CD14-positive monocyte (primary cell): ENCODE measurements at regions not wholly inside any gene's neighbourhood (a gene's known extent, or its start where the extent isn't known, plus 50 kb on each side); places are given as distances from the start of the nearest gene placed in this dataset.

Source experiments
- DNase-seq, 3 donors: peaks; one replicate each; pipeline ENCODE4 v3.0.0-alpha.2; 2011 to 2022
- H2AFZ ChIP-seq: 2 replicates; pipeline ENCODE4 v1.6.0; 2012; ENCODE audit warnings: mild to moderate bottlenecking, low read depth, low read length, inconsistent platforms; ENCODE audit not compliant: insufficient read depth, poor library complexity, severe bottlenecking
- H3K27ac ChIP-seq, 2 donors: 1 replicate in 1 of 2; 2 replicates in 1 of 2; pipeline ENCODE4 v1.5.1; 2012 to 2013; ENCODE audit warnings: low read length in 2 of 2, control low read depth in 1 of 2, inconsistent platforms in 1 of 2, low read depth in 1 of 2, mild to moderate bottlenecking in 1 of 2
- H3K27me3 ChIP-seq, 2 donors: one replicate each; pipeline versions ENCODE4 v1.6.0 to v1.6.1; 2011 to 2013; ENCODE audit warnings: low read length in 2 of 2; ENCODE audit not compliant: control insufficient read depth in 2 of 2, insufficient read depth in 2 of 2
- H3K36me3 ChIP-seq, 2 donors: replicated peaks in 1 of 2; 1 replicate in 1 of 2; 2 replicates in 1 of 2; pipeline versions ENCODE4 v1.5.1 to v1.6.1; 2012 to 2013; ENCODE audit warnings: low read length in 2 of 2, control low read depth in 1 of 2, inconsistent platforms in 1 of 2, mild to moderate bottlenecking in 1 of 2; ENCODE audit not compliant: insufficient read depth in 2 of 2, control insufficient read depth in 1 of 2
- H3K4me1 ChIP-seq, 2 donors: 1 replicate in 1 of 2; 2 replicates in 1 of 2; pipeline versions ENCODE4 v1.5.1 to v1.6.1; 2012 to 2013; ENCODE audit warnings: low read length in 2 of 2, control low read depth in 1 of 2, inconsistent platforms in 1 of 2, mild to moderate bottlenecking in 1 of 2, moderate library complexity in 1 of 2; ENCODE audit not compliant: insufficient read depth in 2 of 2, control insufficient read depth in 1 of 2
- H3K4me2 ChIP-seq: replicated peaks from 2 replicates; pipeline ENCODE3; 2012; ENCODE audit warnings: low read length, moderate library complexity, mild to moderate bottlenecking; ENCODE audit not compliant: poor library complexity, severe bottlenecking; ENCODE audit errors: extremely low read depth
- H3K4me3 ChIP-seq, 3 experiments: fragments of 200-600 bp in 1 of 3; sonication (generic) in 1 of 3; replicated peaks in 1 of 3; 1 replicate in 2 of 3; 2 replicates in 1 of 3; pipeline ENCODE4 v1.5.1; 2011 to 2013; ENCODE audit warnings: low read length in 3 of 3, mild to moderate bottlenecking in 3 of 3, control low read depth in 2 of 3, low read depth in 2 of 3, inconsistent platforms in 1 of 3, moderate library complexity in 1 of 3
- H3K79me2 ChIP-seq: 2 replicates; pipeline ENCODE4 v1.6.0; 2012; ENCODE audit warnings: mild to moderate bottlenecking, control low read depth, inconsistent platforms, low read length, moderate library complexity; ENCODE audit not compliant: insufficient read depth
- H3K9ac ChIP-seq: 2 replicates; pipeline ENCODE4 v1.6.0; 2017; ENCODE audit warnings: low read length, mild to moderate bottlenecking; ENCODE audit not compliant: insufficient read depth, poor library complexity, severe bottlenecking
- H3K9me3 ChIP-seq, 2 donors: replicated peaks in 1 of 2; 1 replicate in 1 of 2; 2 replicates in 1 of 2; pipeline versions ENCODE4 v1.5.1 to v1.6.1; 2012 to 2013; ENCODE audit warnings: low read length in 2 of 2, control low read depth in 1 of 2; ENCODE audit not compliant: control insufficient read depth in 1 of 2, insufficient read depth in 1 of 2
- H4K20me1 ChIP-seq: 2 replicates; pipeline ENCODE4 v1.6.0; 2012; ENCODE audit warnings: mild to moderate bottlenecking, low read length, control low read depth, moderate library complexity; ENCODE audit not compliant: insufficient read depth
- H3K27ac Mint-ChIP-seq, 7 donors: one replicate each; pipeline ENCODE4 v1.8.0; 2020; ENCODE audit warnings: mild to moderate bottlenecking in 7 of 7, mixed read lengths in 7 of 7, moderate library complexity in 6 of 7, inconsistent platforms in 2 of 7
- H3K27me3 Mint-ChIP-seq, 3 donors: one replicate each; pipeline ENCODE4 v1.8.0; 2021 to 2022; ENCODE audit warnings: low read depth in 3 of 3, mild to moderate bottlenecking in 3 of 3, mixed read lengths in 3 of 3, moderate library complexity in 3 of 3, inconsistent platforms in 1 of 3
- H3K36me3 Mint-ChIP-seq, 2 donors: one replicate each; pipeline ENCODE4 v1.8.0; 2020; ENCODE audit warnings: mixed read lengths in 2 of 2, inconsistent platforms in 1 of 2, mild to moderate bottlenecking in 1 of 2
- H3K4me1 Mint-ChIP-seq: one replicate; pipeline ENCODE4 v1.8.0; 2020; ENCODE audit warnings: mild to moderate bottlenecking, mixed read lengths
- H3K4me3 Mint-ChIP-seq, 2 donors: one replicate each; pipeline ENCODE4 v1.8.0; 2020; ENCODE audit warnings: mild to moderate bottlenecking in 2 of 2, mixed read lengths in 2 of 2, moderate library complexity in 1 of 2
- H3K9me3 Mint-ChIP-seq, 7 donors: one replicate each; pipeline ENCODE4 v1.8.0; 2020 to 2022; ENCODE audit warnings: mixed read lengths in 7 of 7, mild to moderate bottlenecking in 6 of 7, moderate library complexity in 6 of 7, inconsistent platforms in 2 of 7
- WGBS: methylation state at CpG from one replicate; pipeline ENCODE4 v1.1.5; 2013; ENCODE audit warnings: missing lambda C conversion rate; ENCODE audit not compliant: insufficient coverage; 5-methylcytosine and 5-hydroxymethylcytosine counted together
- intact Hi-C, 2 donors: fragments of 100-400 bp; cut with micrococcal nuclease; formaldehyde crosslinking; loops; one replicate each; pipeline versions ENCODE4 v1.15.0 to v1.15.1; 2023
- TF ChIP-seq, protein P1 (sequence below): fragments of 200-600 bp; IDR thresholded peaks from one replicate; pipeline ENCODE4 v1.8.0; 2022; ENCODE audit warnings: antibody characterized with exemption, mild to moderate bottlenecking

GRCh38 chr1:38274974-38275373, 228.4 kb upstream of the POU3F1 start:
- no peaks in the 10 kb centered on the region for H3K4me1 ChIP-seq
- no peak overlapping the region for H3K4me3 ChIP-seq
- H3K27ac ChIP-seq: no peak overlapping the region
- H3K36me3 Mint-ChIP-seq: no peaks in the 10 kb centered on the region
- no peaks in the 10 kb centered on the region for H3K4me1 Mint-ChIP-seq
- H3K27ac Mint-ChIP-seq: no peak overlapping the region
- H3K4me3 Mint-ChIP-seq: no peak overlapping the region
- H3K79me2 ChIP-seq: no peaks in the 10 kb centered on the region
- H3K36me3 ChIP-seq: no peaks in the 10 kb centered on the region
- intact Hi-C loops: no loop called here
- H3K4me2 ChIP-seq: no peak overlapping the region
- DNase-seq: no peak
- TF ChIP-seq, protein P1, sequence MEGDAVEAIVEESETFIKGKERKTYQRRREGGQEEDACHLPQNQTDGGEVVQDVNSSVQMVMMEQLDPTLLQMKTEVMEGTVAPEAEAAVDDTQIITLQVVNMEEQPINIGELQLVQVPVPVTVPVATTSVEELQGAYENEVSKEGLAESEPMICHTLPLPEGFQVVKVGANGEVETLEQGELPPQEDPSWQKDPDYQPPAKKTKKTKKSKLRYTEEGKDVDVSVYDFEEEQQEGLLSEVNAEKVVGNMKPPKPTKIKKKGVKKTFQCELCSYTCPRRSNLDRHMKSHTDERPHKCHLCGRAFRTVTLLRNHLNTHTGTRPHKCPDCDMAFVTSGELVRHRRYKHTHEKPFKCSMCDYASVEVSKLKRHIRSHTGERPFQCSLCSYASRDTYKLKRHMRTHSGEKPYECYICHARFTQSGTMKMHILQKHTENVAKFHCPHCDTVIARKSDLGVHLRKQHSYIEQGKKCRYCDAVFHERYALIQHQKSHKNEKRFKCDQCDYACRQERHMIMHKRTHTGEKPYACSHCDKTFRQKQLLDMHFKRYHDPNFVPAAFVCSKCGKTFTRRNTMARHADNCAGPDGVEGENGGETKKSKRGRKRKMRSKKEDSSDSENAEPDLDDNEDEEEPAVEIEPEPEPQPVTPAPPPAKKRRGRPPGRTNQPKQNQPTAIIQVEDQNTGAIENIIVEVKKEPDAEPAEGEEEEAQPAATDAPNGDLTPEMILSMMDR: no peak
- H3K9me3 ChIP-seq: peaks cover 9 to 12% of the 10 kb centered on the region in 2 donors
- no peaks in the 10 kb centered on the region for H4K20me1 ChIP-seq
- H3K27me3 ChIP-seq: peaks cover 0 to 11% of the 10 kb centered on the region in 2 donors
- 73% methylated on average over 2 of the region's 4 CpGs for WGBS
- H3K9me3 Mint-ChIP-seq: peaks cover 13 to 20% (median 15%) of the 10 kb centered on the region in 7 donors
- H2AFZ ChIP-seq: no peak overlapping the region
- no peak overlapping the region for H3K9ac ChIP-seq
- peaks cover 13 to 39% (median 14%) of the 10 kb centered on the region in 3 donors for H3K27me3 Mint-ChIP-seq

GRCh38 chr1:38273196-38273804, 226.7 kb upstream of the POU3F1 start:
- 73% methylated on average over 9 of the region's 9 CpGs for WGBS

More at GRCh38 chr1:38273196-38273804, 226.7 kb upstream of the POU3F1 start:
- intact Hi-C loops: no loop called here
- Mint-ChIP-seq H3K36me3 (no peaks in the 10 kb centered on the region), H3K9me3 (peaks cover 3 to 10% (median 6%) of the 10 kb centered on the region in 7 donors), H3K4me1 (no peaks in the 10 kb centered on the region), H3K27ac (no peak overlapping the region), H3K4me3 (no peak overlapping the region), H3K27me3 (peaks cover 19 to 42% (median 23%) of the 10 kb centered on the region in 3 donors)
- Histone ChIP-seq H2AFZ (no peak overlapping the region), H3K27ac (no peak overlapping the region), H3K4me1 (no peaks in the 10 kb centered on the region), H3K9ac (no peak overlapping the region), H3K27me3 (peaks cover 0 to 11% of the 10 kb centered on the region in 2 donors), H4K20me1 (no peaks in the 10 kb centered on the region), H3K4me3 (no peak overlapping the region), H3K36me3 (no peaks in the 10 kb centered on the region), H3K9me3 (peaks cover 0 to 4% of the 10 kb centered on the region in 2 donors), H3K79me2 (no peaks in the 10 kb centered on the region), H3K4me2 (no peak overlapping the region)
- DNase-seq: no peak
- TF ChIP-seq, protein P1: no peak
